OCI-LY3 (cell line): ENCODE measurements at regions not wholly inside any gene's neighbourhood (a gene's known extent, or its start where the extent isn't known, plus 50 kb on each side); places are given as distances from the start of the nearest gene placed in this dataset.

Experiments used
- CTCF ChIP-seq: fragments of 200-600, 300-600 bp; sonication (generic); IDR thresholded peaks from 2 replicates; pipeline ENCODE4 v1.5.1; 2014; ENCODE audit warnings: antibody characterized with exemption, low read length, low read depth
- EZH2phosphoT487 ChIP-seq: fragments of 200-600 bp; shearing (Covaris generic); IDR thresholded peaks from 2 replicates; pipeline ENCODE4 v1.6.1; 2018; ENCODE audit warnings: antibody characterized with exemption, mixed run types, low read depth

DNA sequence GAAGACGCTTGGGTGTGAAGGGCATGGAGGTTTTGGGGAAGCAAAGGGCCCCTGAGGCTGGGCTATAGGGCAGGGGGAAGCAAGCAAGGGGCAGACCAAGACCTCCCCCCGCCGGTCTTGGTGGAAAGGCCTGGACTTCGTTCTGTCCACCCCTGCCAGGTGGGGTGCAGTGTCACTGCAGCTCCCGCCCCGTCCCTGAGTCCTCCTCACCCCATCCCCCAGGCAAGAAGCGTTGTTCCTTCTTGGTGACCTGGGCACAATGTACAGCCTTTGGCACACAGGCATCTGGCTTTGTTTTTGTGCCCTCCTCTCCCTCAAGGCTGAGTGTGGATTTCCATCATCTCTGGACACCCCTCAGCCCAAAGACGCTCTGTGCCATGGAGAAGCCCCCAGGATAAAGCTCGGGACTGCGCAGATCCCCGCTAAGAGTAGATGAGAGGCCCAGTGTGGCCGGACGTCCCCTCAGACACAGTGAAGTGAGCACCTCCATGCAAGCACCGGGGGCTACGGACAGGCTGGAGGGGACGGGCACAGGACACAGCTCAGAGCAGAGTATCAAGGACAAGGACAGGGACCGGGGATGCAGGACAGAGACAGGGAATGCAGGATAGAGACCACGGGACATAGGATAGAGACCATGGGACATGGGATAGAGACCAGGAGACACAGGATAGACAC is 89.4 kb upstream of the ACTRT2 start:
- no peak for TF ChIP-seq CTCF
- TF ChIP-seq EZH2phosphoT487, result no peak
